B cell (primary cell): ENCODE measurements at regions not wholly inside any gene's neighbourhood (a gene's known extent, or its start where the extent isn't known, plus 50 kb on each side); places are given as distances from the start of the nearest gene placed in this dataset.

ENCODE experiments used
- ATAC-seq: fragments of 200-7000 bp; cut with Tn5 transposase; one replicate; pipeline ENCODE4 v1.10.0; 2021; ENCODE audit warnings: low read depth, mild to moderate bottlenecking, moderate number of reproducible peaks, moderate library complexity
- CTCF ChIA-PET: fragments of 350-600 bp; sonication (Branson Sonifier 250); formaldehyde crosslinking; loops from one replicate; lab custom pipeline; 2021; ENCODE audit warnings: antibody characterized with exemption, inconsistent platforms; lab: Charles Lee
- POLR2A ChIA-PET: fragments of 350-600 bp; sonication (Branson Sonifier 250); formaldehyde crosslinking; loops from one replicate; lab custom pipeline; 2021; ENCODE audit warnings: antibody characterized with exemption; lab: Charles Lee
- DNase-seq: peaks from one replicate; pipeline ENCODE4 v3.0.0; 2013
- H2AFZ ChIP-seq: 2 replicates; pipeline ENCODE4 v1.6.1; 2012; ENCODE audit warnings: mild to moderate bottlenecking, low read depth, low read length; ENCODE audit not compliant: insufficient read depth, poor library complexity, severe bottlenecking
- H3K27ac ChIP-seq, 2 donors: 1 replicate in 1 of 2; 2 replicates in 1 of 2; pipeline ENCODE4 v1.5.1; 2012 to 2013; ENCODE audit warnings: low read length in 2 of 2, mild to moderate bottlenecking in 2 of 2, moderate library complexity in 1 of 2
- H3K27me3 ChIP-seq, 4 experiments: fragments of 200-600 bp in 1 of 4; sonication (generic) in 1 of 4; replicated peaks in 1 of 4; 1 replicate in 2 of 4; 2 replicates in 2 of 4; pipeline versions ENCODE4 v1.6.1 to v1.7.0; 2013 to 2016; ENCODE audit warnings: low read length in 3 of 4, mild to moderate bottlenecking in 2 of 4, mixed read lengths in 1 of 4, moderate library complexity in 1 of 4; ENCODE audit not compliant: insufficient read depth in 4 of 4, control insufficient read depth in 3 of 4; ENCODE audit errors: control extremely low read depth in 1 of 4
- H3K36me3 ChIP-seq, 2 experiments: replicated peaks in 1 of 2; 1 replicate in 1 of 2; 2 replicates in 1 of 2; pipeline versions ENCODE4 v1.6.1 to v1.7.1; 2013; ENCODE audit warnings: low read length in 1 of 2; ENCODE audit not compliant: insufficient read depth in 2 of 2, control insufficient read depth in 1 of 2; ENCODE audit errors: control extremely low read depth in 1 of 2, extremely low read depth in 1 of 2
- H3K4me1 ChIP-seq, 2 donors: fragments of 200-600 bp in 1 of 2; sonication (generic) in 1 of 2; 1 replicate in 1 of 2; 2 replicates in 1 of 2; pipeline versions ENCODE4 v1.5.1 to v1.6.1; 2013 to 2017; ENCODE audit warnings: low read length in 2 of 2; ENCODE audit not compliant: control insufficient read depth in 2 of 2, insufficient read depth in 2 of 2
- H3K4me2 ChIP-seq: replicated peaks from 2 replicates; pipeline ENCODE3; 2012; ENCODE audit warnings: mild to moderate bottlenecking, low read depth, low read length; ENCODE audit not compliant: poor library complexity, severe bottlenecking
- H3K4me3 ChIP-seq, 5 experiments: fragments of 200-600 bp in 1 of 5; sonication (generic) in 1 of 5; 1 replicate in 3 of 5; 2 replicates in 2 of 5; pipeline versions ENCODE4 v1.5.1 to v1.7.0; 2011 to 2016; ENCODE audit warnings: low read length in 4 of 5, mild to moderate bottlenecking in 4 of 5, low read depth in 2 of 5, control low read depth in 1 of 5, moderate library complexity in 1 of 5; ENCODE audit not compliant: insufficient read depth in 1 of 5; ENCODE audit errors: control extremely low read depth in 1 of 5, extremely low read depth in 1 of 5
- H3K79me2 ChIP-seq: fragments of 200-600 bp; sonication (generic); one replicate; pipeline ENCODE4 v1.6.0; 2016; ENCODE audit warnings: low read length; ENCODE audit not compliant: control insufficient read depth, insufficient read depth
- H3K9ac ChIP-seq: fragments of 200-600 bp; sonication (generic); 2 replicates; pipeline ENCODE4 v1.6.1; 2017; ENCODE audit warnings: mild to moderate bottlenecking, low read length, moderate library complexity
- H3K9me3 ChIP-seq, 3 donors: one replicate each; pipeline versions ENCODE4 v1.6.1 to v1.7.1; 2013; ENCODE audit warnings: low read length in 2 of 3; ENCODE audit not compliant: control insufficient read depth in 2 of 3, insufficient read depth in 1 of 3; ENCODE audit errors: control extremely low read depth in 1 of 3
- H4K20me1 ChIP-seq: 2 replicates; pipeline ENCODE4 v1.6.0; 2012; ENCODE audit warnings: mild to moderate bottlenecking, low read length; ENCODE audit not compliant: insufficient read depth, control insufficient read depth, poor library complexity, severe bottlenecking
- H3K27ac Mint-ChIP-seq: one replicate; pipeline ENCODE4 v1.8.0; 2021; ENCODE audit warnings: mixed read lengths
- H3K27me3 Mint-ChIP-seq: one replicate; pipeline ENCODE4 v1.8.0; 2021; ENCODE audit warnings: mixed read lengths
- H3K4me1 Mint-ChIP-seq: one replicate; pipeline ENCODE4 v1.8.0; 2021; ENCODE audit warnings: mixed read lengths
- H3K4me3 Mint-ChIP-seq: one replicate; pipeline ENCODE4 v1.8.0; 2021; ENCODE audit warnings: mixed read lengths
- H3K9me3 Mint-ChIP-seq: one replicate; pipeline ENCODE4 v1.8.0; 2022; ENCODE audit warnings: mixed read lengths; ENCODE audit not compliant: insufficient read depth
- CTCF ChIP-seq: fragments of 200-600 bp; IDR thresholded peaks from one replicate; pipeline ENCODE4 v1.8.0; 2022; ENCODE audit warnings: antibody characterized with exemption, mild to moderate bottlenecking
- EZH2 ChIP-seq: IDR thresholded peaks from 2 replicates; pipeline ENCODE4 v1.6.1; 2012; ENCODE audit warnings: borderline replicate concordance, low read depth, mild to moderate bottlenecking, moderate library complexity, low read length; ENCODE audit not compliant: insufficient read depth, poor library complexity, severe bottlenecking
- WGBS: methylation state at CpG from one replicate; pipeline ENCODE4 v1.1.5; 2013; ENCODE audit warnings: missing lambda C conversion rate; ENCODE audit not compliant: insufficient coverage; 5-methylcytosine and 5-hydroxymethylcytosine counted together
- intact Hi-C: fragments of 100-400 bp; cut with micrococcal nuclease; formaldehyde crosslinking; loops from one replicate; pipeline ENCODE4 v1.10.0; 2022

GRCh38 chr9:89873801-89874200, 269.0 kb downstream of the GADD45G start:
- no peak overlapping the region for H3K4me2 ChIP-seq
- H4K20me1 ChIP-seq: no peaks in the 10 kb centered on the region
- DNase-seq (no peak), ATAC-seq (no peak)
- ChIA-PET POLR2A (no interaction called here), CTCF (interaction anchor here (0.6 kb wide), 1 partner anchor 168 kb away, joined by 3 read pairs; no protein-coding TSS in a partner anchor)
- Mint-ChIP-seq H3K27ac (no peak overlapping the region), H3K4me1 (no peaks in the 10 kb centered on the region), H3K9me3 (no peaks in the 10 kb centered on the region), H3K27me3 (no peaks in the 10 kb centered on the region), H3K4me3 (no peak overlapping the region)
- no peak overlapping the region for H3K9ac ChIP-seq
- no peaks in the 10 kb centered on the region for H3K79me2 ChIP-seq
- H2AFZ ChIP-seq: no peak overlapping the region
- H3K9me3 ChIP-seq: no peaks in the 10 kb centered on the region
- no peak for TF ChIP-seq EZH2
- TF ChIP-seq CTCF: no peak
- no peaks in the 10 kb centered on the region for H3K27me3 ChIP-seq
- 93% methylated on average over 8 of the region's 8 CpGs for WGBS
- H3K36me3 ChIP-seq: no peaks in the 10 kb centered on the region
- H3K4me3 ChIP-seq: no peak overlapping the region
- H3K4me1 ChIP-seq: no peaks in the 10 kb centered on the region
- intact Hi-C loops: no loop called here
- H3K27ac ChIP-seq: no peak overlapping the region

DNA sequence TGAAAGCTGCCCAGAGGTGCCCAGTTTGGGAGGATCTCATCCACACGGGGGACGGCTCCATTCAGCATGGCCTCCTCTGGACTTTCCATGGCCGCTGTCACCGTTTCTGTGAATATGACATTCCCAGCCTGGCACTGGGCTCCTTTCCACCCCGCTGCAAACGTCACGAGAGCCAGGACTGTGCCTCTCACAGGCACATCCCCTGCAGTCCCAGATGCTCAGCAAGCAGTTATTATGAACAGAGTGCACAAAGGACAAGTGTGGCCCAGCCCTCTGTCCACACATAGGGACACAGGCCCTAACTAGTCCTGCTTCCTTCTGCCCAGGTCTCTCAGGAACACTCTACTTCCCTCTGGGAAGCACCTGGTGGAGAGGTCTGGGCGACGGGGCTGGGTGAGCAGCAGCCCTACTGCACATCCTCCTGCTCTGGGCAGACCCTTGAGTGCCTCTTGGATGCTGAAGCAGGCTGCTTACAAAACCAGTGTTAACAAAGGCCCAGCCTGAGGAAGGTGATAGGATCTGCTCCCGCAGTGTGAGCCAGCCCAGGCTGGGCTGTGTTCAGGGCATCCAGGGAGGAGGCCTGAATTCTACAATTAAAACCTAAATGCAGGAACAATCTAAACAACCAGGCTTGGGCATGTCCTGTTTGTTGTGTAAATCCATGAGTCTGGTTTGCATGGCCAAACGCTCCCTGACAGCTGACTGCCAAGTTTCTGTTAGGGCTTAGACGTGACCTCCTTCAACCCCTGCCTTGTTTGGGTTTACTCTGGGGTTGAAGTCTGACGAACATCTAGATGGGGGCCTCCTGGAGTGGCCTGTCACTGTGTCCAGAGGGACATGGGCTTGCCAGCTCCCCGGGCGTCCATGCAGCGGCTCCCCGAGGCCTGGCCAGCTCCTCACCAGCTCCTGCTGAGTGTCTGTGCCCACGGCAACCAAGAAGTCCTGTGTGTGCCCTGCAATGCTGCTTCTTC, 269.8 kb downstream of the GADD45G start:
- no peaks in the 10 kb centered on the region for H3K36me3 ChIP-seq
- no peak overlapping the region for H3K9ac ChIP-seq
- no peak overlapping the region for H3K27ac ChIP-seq
- no peak overlapping the region for H3K4me2 ChIP-seq
- no peaks in the 10 kb centered on the region for H3K27me3 ChIP-seq
- ATAC-seq: no peak
- no peaks in the 10 kb centered on the region for H3K79me2 ChIP-seq
- H3K4me3 ChIP-seq: no peak overlapping the region
- no peak for TF ChIP-seq EZH2
- TF ChIP-seq CTCF: no peak
- H3K4me1 Mint-ChIP-seq: no peaks in the 10 kb centered on the region
- ChIA-PET POLR2A (no interaction called here), CTCF (interaction anchor here (0.6 kb wide), 1 partner anchor 167 kb away, joined by 3 read pairs; no protein-coding TSS in a partner anchor)
- H3K27ac Mint-ChIP-seq: no peak overlapping the region
- H3K4me1 ChIP-seq: no peaks in the 10 kb centered on the region
- H3K9me3 ChIP-seq: no peaks in the 10 kb centered on the region
- intact Hi-C loops: no loop called here
- H2AFZ ChIP-seq: no peak overlapping the region
- no peaks in the 10 kb centered on the region for H3K27me3 Mint-ChIP-seq
- 83% methylated on average over 18 of the region's 18 CpGs for WGBS
- H3K9me3 Mint-ChIP-seq: no peaks in the 10 kb centered on the region
- H3K4me3 Mint-ChIP-seq: no peak overlapping the region
- H4K20me1 ChIP-seq: no peaks in the 10 kb centered on the region
- no peak for DNase-seq
